HepG2 (cell line): ENCODE measurements at regions not wholly inside any gene's neighbourhood (a gene's known extent, or its start where the extent isn't known, plus 50 kb on each side); places are given as distances from the start of the nearest gene placed in this dataset.

Experiments
- FOXK1 ChIP-seq: sonication (generic); formaldehyde crosslinking; IDR thresholded peaks from 2 replicates; pipeline ENCODE4 v1.4.0; 2020; ENCODE audit warnings: low read depth, missing genetic modification reagents, borderline replicate concordance
- KDM5B ChIP-seq: sonication (generic); formaldehyde crosslinking; IDR thresholded peaks from 2 replicates; pipeline ENCODE4 v1.4.0; 2020; ENCODE audit warnings: missing genetic modification reagents, mild to moderate bottlenecking, borderline replicate concordance
- MEIS2 ChIP-seq: sonication (generic); formaldehyde crosslinking; IDR thresholded peaks from 2 replicates; pipeline ENCODE4 v1.9.0; 2021; ENCODE audit warnings: mild to moderate bottlenecking, missing genetic modification reagents
- MTA1 ChIP-seq: sonication (generic); formaldehyde crosslinking; IDR thresholded peaks from 2 replicates; pipeline ENCODE4 v1.4.0; 2020; ENCODE audit warnings: missing genetic modification reagents, mild to moderate bottlenecking, borderline replicate concordance
- NCOA5 ChIP-seq: sonication (generic); formaldehyde crosslinking; IDR thresholded peaks from 2 replicates; pipeline ENCODE4 v1.4.0; 2020; ENCODE audit warnings: missing genetic modification reagents
- NFIB ChIP-seq: sonication (generic); formaldehyde crosslinking; IDR thresholded peaks from 2 replicates; pipeline ENCODE4 v1.9.0; 2021; ENCODE audit warnings: missing genetic modification reagents, mild to moderate bottlenecking, borderline replicate concordance
- POLR2A ChIP-seq, 2 experiments: IDR thresholded peaks; 2 replicates each; pipeline ENCODE4 v1.6.1; 2011; ENCODE audit warnings: low read depth in 2 of 2, low read length in 2 of 2, mild to moderate bottlenecking in 1 of 2, moderate library complexity in 1 of 2; ENCODE audit not compliant: insufficient read depth in 1 of 2
- RORA ChIP-seq: sonication (generic); formaldehyde crosslinking; IDR thresholded peaks from 2 replicates; pipeline ENCODE4 v1.5.0; 2020; ENCODE audit warnings: mild to moderate bottlenecking, missing genetic modification reagents, moderate library complexity
- SMYD3 ChIP-seq: sonication (generic); formaldehyde crosslinking; IDR thresholded peaks from 2 replicates; pipeline ENCODE4 v1.8.1; 2023; ENCODE audit warnings: mild to moderate bottlenecking, missing genetic modification reagents
- SRSF1 ChIP-seq: fragments of 200-400 bp; formaldehyde crosslinking; optimal IDR thresholded peaks from 2 replicates; pipeline ENCODE3; 2017; ENCODE audit warnings: mild to moderate bottlenecking, low read depth, low read length, moderate library complexity
- TEAD2 ChIP-seq: sonication (generic); formaldehyde crosslinking; IDR thresholded peaks from 2 replicates; pipeline ENCODE4 v1.9.0; 2021; ENCODE audit warnings: missing genetic modification reagents
- TOPORS ChIP-seq: sonication (generic); formaldehyde crosslinking; IDR thresholded peaks from 2 replicates; pipeline ENCODE4 v1.8.0; 2023; ENCODE audit warnings: mild to moderate bottlenecking, missing genetic modification reagents
- ZNF460 ChIP-seq: sonication (generic); formaldehyde crosslinking; IDR thresholded peaks from 2 replicates; pipeline ENCODE4 v1.5.1; 2020; ENCODE audit warnings: missing genetic modification reagents, mild to moderate bottlenecking, borderline replicate concordance
- ZNF614 ChIP-seq: IDR thresholded peaks from 2 replicates; pipeline ENCODE4 v1.6.1; 2018; ENCODE audit warnings: missing biosample characterization, missing genetic modification reagents, inconsistent platforms, borderline replicate concordance
- ZNF674 ChIP-seq: sonication (generic); formaldehyde crosslinking; IDR thresholded peaks from 2 replicates; pipeline ENCODE4 v1.5.0; 2020; ENCODE audit warnings: low read depth, mild to moderate bottlenecking, missing genetic modification reagents
- ZNF724P ChIP-seq: sonication (generic); formaldehyde crosslinking; IDR thresholded peaks from 2 replicates; pipeline ENCODE4 v1.8.0; 2022; ENCODE audit warnings: missing genetic modification reagents, borderline replicate concordance
- ZNF781 ChIP-seq: sonication (generic); formaldehyde crosslinking; IDR thresholded peaks from 2 replicates; pipeline ENCODE4 v1.5.1; 2020; ENCODE audit warnings: borderline replicate concordance, mild to moderate bottlenecking, missing genetic modification reagents; ENCODE audit errors: not compliant biosample characterization
- TF ChIP-seq, protein P1 (sequence below): sonication (generic); formaldehyde crosslinking; IDR thresholded peaks from one replicate; pipeline ENCODE4 v1.5.1; 2020; ENCODE audit warnings: mild to moderate bottlenecking, missing genetic modification reagents; ENCODE audit errors: not compliant biosample characterization
- TF ChIP-seq, protein P2 (sequence below): sonication (generic); formaldehyde crosslinking; IDR thresholded peaks from 2 replicates; pipeline ENCODE4 v1.8.1; 2022; ENCODE audit warnings: mild to moderate bottlenecking, missing genetic modification reagents
- TF ChIP-seq, protein P3 (sequence below): sonication (generic); formaldehyde crosslinking; conservative IDR thresholded peaks from 2 replicates; pipeline ENCODE4 v1.8.0; 2022; ENCODE audit warnings: low read depth, missing genetic modification reagents

DNA sequence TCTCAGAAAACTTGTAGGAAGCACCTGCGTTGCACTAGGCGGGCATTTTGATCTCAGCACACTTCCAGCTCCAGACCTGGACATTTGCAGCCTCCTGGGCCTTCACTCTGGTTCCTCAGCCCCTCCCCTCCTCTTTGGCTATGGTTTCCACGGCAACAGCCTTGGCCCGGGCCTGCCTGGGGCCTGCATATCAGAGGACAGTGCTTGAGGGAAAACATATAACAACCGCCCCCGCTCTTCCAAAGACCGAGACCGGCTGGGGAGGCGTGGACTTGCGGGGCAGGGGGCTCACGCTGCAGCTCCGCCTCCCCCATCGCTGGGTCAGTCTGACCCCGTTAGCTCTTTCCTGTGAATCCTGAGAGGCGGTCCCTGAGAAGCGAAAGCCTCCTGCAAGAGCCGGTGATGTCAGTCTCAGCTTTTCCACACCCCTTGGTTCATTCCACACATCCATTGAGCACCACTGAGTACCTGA lies 125.7 kb upstream of the PEG3 start (continued):
- no peak; the same call in 1 of the 2 replicates for TF ChIP-seq ZNF460 (CRISPR knock-in tag)
- no peak; the same call in 1 of the 2 replicates for TF ChIP-seq MTA1 (CRISPR knock-in tag)
- no peak; a peak in 1 of 4 replicates for TF ChIP-seq POLR2A (IDR thresholded peaks at IDR 0.05; ENCODE audit: insufficient read depth in 1 of 2, low read depth in 2 of 2, low read length in 2 of 2)
- TF ChIP-seq KDM5B, result no peak
- no peak for TF ChIP-seq NFIB (CRISPR knock-in tag)
- 0 out of 2 replicates have a peak, but pooled peaks have one; percentile 11 for TF ChIP-seq ZNF614
- TF ChIP-seq NCOA5 (CRISPR knock-in tag), result no peak
- 0 out of 2 replicates have a peak, but pooled peaks have one; percentile 37 for TF ChIP-seq SMYD3 (CRISPR knock-in tag)
- TF ChIP-seq RORA (CRISPR knock-in tag), result no peak
- TF ChIP-seq SRSF1, result peak; percentile 42
- TF ChIP-seq, protein P1, sequence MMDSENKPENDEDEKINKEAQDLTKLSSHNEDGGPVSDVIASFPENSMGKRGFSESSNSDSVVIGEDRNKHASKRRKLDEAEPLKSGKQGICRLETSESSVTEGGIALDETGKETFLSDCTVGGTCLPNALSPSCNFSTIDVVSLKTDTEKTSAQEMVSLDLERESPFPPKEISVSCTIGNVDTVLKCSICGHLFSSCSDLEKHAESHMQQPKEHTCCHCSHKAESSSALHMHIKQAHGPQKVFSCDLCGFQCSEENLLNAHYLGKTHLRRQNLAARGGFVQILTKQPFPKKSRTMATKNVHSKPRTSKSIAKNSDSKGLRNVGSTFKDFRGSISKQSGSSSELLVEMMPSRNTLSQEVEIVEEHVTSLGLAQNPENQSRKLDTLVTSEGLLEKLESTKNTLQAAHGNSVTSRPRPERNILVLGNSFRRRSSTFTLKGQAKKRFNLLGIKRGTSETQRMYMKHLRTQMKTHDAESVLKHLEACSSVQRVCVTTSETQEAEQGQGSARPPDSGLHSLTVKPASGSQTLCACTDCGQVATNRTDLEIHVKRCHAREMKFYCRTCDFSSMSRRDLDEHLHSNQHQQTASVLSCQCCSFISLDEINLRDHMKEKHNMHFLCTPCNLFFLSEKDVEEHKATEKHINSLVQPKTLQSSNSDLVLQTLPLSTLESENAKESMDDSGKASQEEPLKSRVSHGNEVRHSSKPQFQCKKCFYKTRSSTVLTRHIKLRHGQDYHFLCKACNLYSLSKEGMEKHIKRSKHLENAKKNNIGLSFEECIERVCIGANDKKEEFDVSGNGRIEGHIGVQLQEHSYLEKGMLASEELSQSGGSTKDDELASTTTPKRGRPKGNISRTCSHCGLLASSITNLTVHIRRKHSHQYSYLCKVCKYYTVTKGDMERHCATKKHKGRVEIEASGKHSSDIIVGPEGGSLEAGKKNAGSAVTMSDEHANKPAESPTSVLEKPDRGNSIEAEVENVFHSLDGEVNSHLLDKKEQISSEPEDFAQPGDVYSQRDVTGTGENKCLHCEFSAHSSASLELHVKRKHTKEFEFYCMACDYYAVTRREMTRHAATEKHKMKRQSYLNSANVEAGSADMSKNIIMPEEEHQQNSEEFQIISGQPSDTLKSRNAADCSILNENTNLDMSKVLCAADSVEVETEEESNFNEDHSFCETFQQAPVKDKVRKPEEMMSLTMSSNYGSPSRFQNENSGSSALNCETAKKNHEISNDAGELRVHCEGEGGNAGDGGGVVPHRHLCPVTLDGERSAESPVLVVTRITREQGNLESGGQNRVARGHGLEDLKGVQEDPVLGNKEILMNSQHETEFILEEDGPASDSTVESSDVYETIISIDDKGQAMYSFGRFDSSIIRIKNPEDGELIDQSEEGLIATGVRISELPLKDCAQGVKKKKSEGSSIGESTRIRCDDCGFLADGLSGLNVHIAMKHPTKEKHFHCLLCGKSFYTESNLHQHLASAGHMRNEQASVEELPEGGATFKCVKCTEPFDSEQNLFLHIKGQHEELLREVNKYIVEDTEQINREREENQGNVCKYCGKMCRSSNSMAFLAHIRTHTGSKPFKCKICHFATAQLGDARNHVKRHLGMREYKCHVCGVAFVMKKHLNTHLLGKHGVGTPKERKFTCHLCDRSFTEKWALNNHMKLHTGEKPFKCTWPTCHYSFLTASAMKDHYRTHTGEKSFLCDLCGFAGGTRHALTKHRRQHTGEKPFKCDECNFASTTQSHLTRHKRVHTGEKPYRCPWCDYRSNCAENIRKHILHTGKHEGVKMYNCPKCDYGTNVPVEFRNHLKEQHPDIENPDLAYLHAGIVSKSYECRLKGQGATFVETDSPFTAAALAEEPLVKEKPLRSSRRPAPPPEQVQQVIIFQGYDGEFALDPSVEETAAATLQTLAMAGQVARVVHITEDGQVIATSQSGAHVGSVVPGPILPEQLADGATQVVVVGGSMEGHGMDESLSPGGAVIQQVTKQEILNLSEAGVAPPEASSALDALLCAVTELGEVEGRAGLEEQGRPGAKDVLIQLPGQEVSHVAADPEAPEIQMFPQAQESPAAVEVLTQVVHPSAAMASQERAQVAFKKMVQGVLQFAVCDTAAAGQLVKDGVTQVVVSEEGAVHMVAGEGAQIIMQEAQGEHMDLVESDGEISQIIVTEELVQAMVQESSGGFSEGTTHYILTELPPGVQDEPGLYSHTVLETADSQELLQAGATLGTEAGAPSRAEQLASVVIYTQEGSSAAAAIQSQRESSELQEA (CRISPR knock-in tag), result no peak
- no peak for TF ChIP-seq TEAD2 (CRISPR knock-in tag)
- no peak for TF ChIP-seq ZNF674
- TF ChIP-seq, protein P2, sequence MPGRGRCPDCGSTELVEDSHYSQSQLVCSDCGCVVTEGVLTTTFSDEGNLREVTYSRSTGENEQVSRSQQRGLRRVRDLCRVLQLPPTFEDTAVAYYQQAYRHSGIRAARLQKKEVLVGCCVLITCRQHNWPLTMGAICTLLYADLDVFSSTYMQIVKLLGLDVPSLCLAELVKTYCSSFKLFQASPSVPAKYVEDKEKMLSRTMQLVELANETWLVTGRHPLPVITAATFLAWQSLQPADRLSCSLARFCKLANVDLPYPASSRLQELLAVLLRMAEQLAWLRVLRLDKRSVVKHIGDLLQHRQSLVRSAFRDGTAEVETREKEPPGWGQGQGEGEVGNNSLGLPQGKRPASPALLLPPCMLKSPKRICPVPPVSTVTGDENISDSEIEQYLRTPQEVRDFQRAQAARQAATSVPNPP (CRISPR knock-in tag), result 0 out of 2 replicates have a peak, but pooled peaks have one; percentile 49
- no peak for TF ChIP-seq ZNF781 (CRISPR knock-in tag)
- TF ChIP-seq, protein P3, sequence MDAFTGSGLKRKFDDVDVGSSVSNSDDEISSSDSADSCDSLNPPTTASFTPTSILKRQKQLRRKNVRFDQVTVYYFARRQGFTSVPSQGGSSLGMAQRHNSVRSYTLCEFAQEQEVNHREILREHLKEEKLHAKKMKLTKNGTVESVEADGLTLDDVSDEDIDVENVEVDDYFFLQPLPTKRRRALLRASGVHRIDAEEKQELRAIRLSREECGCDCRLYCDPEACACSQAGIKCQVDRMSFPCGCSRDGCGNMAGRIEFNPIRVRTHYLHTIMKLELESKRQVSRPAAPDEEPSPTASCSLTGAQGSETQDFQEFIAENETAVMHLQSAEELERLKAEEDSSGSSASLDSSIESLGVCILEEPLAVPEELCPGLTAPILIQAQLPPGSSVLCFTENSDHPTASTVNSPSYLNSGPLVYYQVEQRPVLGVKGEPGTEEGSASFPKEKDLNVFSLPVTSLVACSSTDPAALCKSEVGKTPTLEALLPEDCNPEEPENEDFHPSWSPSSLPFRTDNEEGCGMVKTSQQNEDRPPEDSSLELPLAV (CRISPR knock-in tag), result no peak
- TF ChIP-seq FOXK1, result no peak
- TF ChIP-seq ZNF724P (CRISPR knock-in tag), result no peak
- TF ChIP-seq MEIS2, result no peak
- no peak; the same call in 1 of the 2 replicates for TF ChIP-seq TOPORS (CRISPR knock-in tag)
